SK-N-SH (cell line): ENCODE measurements at regions not wholly inside any gene's neighbourhood (a gene's known extent, or its start where the extent isn't known, plus 50 kb on each side); places are given as distances from the start of the nearest gene placed in this dataset.

Experiments
- CTCF ChIA-PET: fragments of 300-600, 350-600 bp; formaldehyde crosslinking; extraction: SDS; loops from one replicate; lab custom pipeline; 2021; lab: Yijun Ruan, JAX
- POLR2A ChIA-PET: fragments of 350-600 bp; sonication (Branson Sonifier 250); formaldehyde crosslinking; extraction: SDS; loops from one replicate; lab custom pipeline; 2020; ENCODE audit warnings: antibody characterized with exemption, inconsistent platforms; lab: Yijun Ruan, JAX
- DNase-seq: peaks from one replicate; pipeline ENCODE4 v3.0.0; 2012
- H2AFZ ChIP-seq: fragments of 200-600 bp; sonication (generic); 2 replicates; pipeline ENCODE4 v1.8.1; 2016; ENCODE audit warnings: antibody characterized with exemption, mild to moderate bottlenecking, low read depth
- H3F3A ChIP-seq: fragments of 200-600 bp; sonication (generic); replicated peaks from 2 replicates; pipeline ENCODE3; 2016; ENCODE audit warnings: antibody characterized with exemption, mild to moderate bottlenecking; ENCODE audit not compliant: insufficient read depth
- H3K27ac ChIP-seq, 2 experiments: fragments of 200-500 bp in 1 of 2; fragments of 200-600 bp in 1 of 2; sonication (Bioruptor generic) in 1 of 2; sonication (generic), shearing (Covaris generic) in 1 of 2; 2 replicates each; pipeline versions ENCODE4 v1.5.1 to v1.6.1; 2014 to 2016; ENCODE audit warnings: low read depth in 2 of 2, inconsistent platforms in 1 of 2, low read length in 1 of 2, mild to moderate bottlenecking in 1 of 2, mixed read lengths in 1 of 2
- H3K27me3 ChIP-seq: fragments of 200-600 bp; sonication (generic), shearing (Covaris generic); 2 replicates; pipeline ENCODE4 v1.6.1; 2016; ENCODE audit warnings: mixed run types; ENCODE audit not compliant: insufficient read depth
- H3K36me3 ChIP-seq, 2 experiments: fragments of 200-500 bp in 1 of 2; fragments of 200-600 bp in 1 of 2; sonication (Bioruptor generic) in 1 of 2; sonication (generic) in 1 of 2; replicated peaks in 1 of 2; 2 replicates each; pipeline versions ENCODE3 to v1.5.1; 2014 to 2016; ENCODE audit warnings: low read length in 1 of 2, mild to moderate bottlenecking in 1 of 2; ENCODE audit not compliant: insufficient read depth in 2 of 2, control insufficient read depth in 1 of 2
- H3K4me1 ChIP-seq, 2 experiments: fragments of 200-500 bp in 1 of 2; fragments of 200-600 bp in 1 of 2; sonication (Bioruptor generic) in 1 of 2; sonication (generic), shearing (Covaris generic) in 1 of 2; 2 replicates each; pipeline versions ENCODE4 v1.5.1 to v1.6.1; 2014 to 2016; ENCODE audit warnings: low read depth in 1 of 2, low read length in 1 of 2, mixed run types in 1 of 2; ENCODE audit not compliant: insufficient read depth in 2 of 2, control insufficient read depth in 1 of 2
- H3K4me2 ChIP-seq: fragments of 200-600 bp; sonication (generic), shearing (Covaris generic); 2 replicates; pipeline ENCODE4 v1.6.1; 2017; ENCODE audit warnings: mixed run types
- H3K4me3 ChIP-seq, 2 experiments: fragments of 200-500 bp in 1 of 2; fragments of 200-600 bp in 1 of 2; sonication (Bioruptor generic) in 1 of 2; sonication (generic), shearing (Covaris generic) in 1 of 2; 2 replicates each; pipeline versions ENCODE4 v1.5.1 to v1.8.1; 2014 to 2016; ENCODE audit warnings: low read depth in 2 of 2, inconsistent platforms in 1 of 2, low read length in 1 of 2, mild to moderate bottlenecking in 1 of 2, mixed read lengths in 1 of 2, moderate library complexity in 1 of 2
- H3K79me2 ChIP-seq: fragments of 200-600 bp; sonication (generic); 2 replicates; pipeline ENCODE4 v1.8.1; 2017; ENCODE audit warnings: mild to moderate bottlenecking; ENCODE audit not compliant: insufficient read depth
- H3K9ac ChIP-seq: fragments of 200-600 bp; sonication (generic); 2 replicates; pipeline ENCODE4 v1.6.1; 2017; ENCODE audit warnings: mixed run types
- H3K9me2 ChIP-seq: fragments of 200-600 bp; sonication (generic); 2 replicates; pipeline ENCODE4 v1.6.1; 2017; ENCODE audit warnings: mixed run types
- H3K9me3 ChIP-seq: fragments of 200-600 bp; sonication (generic); 2 replicates; pipeline ENCODE4 v1.6.1; 2017; ENCODE audit warnings: mixed run types, mild to moderate bottlenecking, moderate library complexity
- H4K20me1 ChIP-seq: fragments of 200-600 bp; sonication (generic); 2 replicates; pipeline ENCODE4 v1.6.1; 2017; ENCODE audit warnings: mild to moderate bottlenecking, mixed run types; ENCODE audit not compliant: insufficient read depth
- CHD2 ChIP-seq: fragments of 150-350 bp; IDR thresholded peaks from 2 replicates; pipeline ENCODE4 v1.6.1; 2018; ENCODE audit warnings: low read length; ENCODE audit not compliant: partially characterized antibody
- ELF1 ChIP-seq: IDR thresholded peaks from 2 replicates; pipeline ENCODE4 v1.4.0; 2012
- FOXJ3 ChIP-seq: sonication (generic); formaldehyde crosslinking; IDR thresholded peaks from 2 replicates; pipeline ENCODE4 v1.5.1; 2020; ENCODE audit warnings: mild to moderate bottlenecking, missing genetic modification reagents
- FOXM1 ChIP-seq: IDR thresholded peaks from 2 replicates; pipeline ENCODE4 v1.4.0; 2012; ENCODE audit warnings: low read depth, mild to moderate bottlenecking
- GATA2 ChIP-seq: sonication (generic); formaldehyde crosslinking; IDR thresholded peaks from 2 replicates; pipeline ENCODE4 v1.5.0; 2020; ENCODE audit warnings: mild to moderate bottlenecking, missing genetic modification reagents
- JUND ChIP-seq: IDR thresholded peaks from 2 replicates; pipeline ENCODE4 v1.4.0; 2012
- MEF2A ChIP-seq: IDR thresholded peaks from 2 replicates; pipeline ENCODE4 v1.4.0; 2012; ENCODE audit warnings: low read depth, borderline replicate concordance
- MXI1 ChIP-seq: IDR thresholded peaks from 2 replicates; pipeline ENCODE4 v1.6.1; 2012; ENCODE audit warnings: mild to moderate bottlenecking, low read depth, low read length, improper control_type of control experiment
- NFIC ChIP-seq: IDR thresholded peaks from 2 replicates; pipeline ENCODE4 v1.4.0; 2012; ENCODE audit warnings: borderline replicate concordance
- NRF1 ChIP-seq: IDR thresholded peaks from 2 replicates; pipeline ENCODE4 v1.6.1; 2012; ENCODE audit warnings: low read depth, mild to moderate bottlenecking, low read length
- RAD21 ChIP-seq: IDR thresholded peaks from 2 replicates; pipeline ENCODE4 v1.6.1; 2012; ENCODE audit warnings: mild to moderate bottlenecking, low read length
- RCOR1 ChIP-seq: fragments of 150-350 bp; IDR thresholded peaks from 2 replicates; pipeline ENCODE4 v1.6.1; 2017; ENCODE audit warnings: antibody characterized with exemption, low read length
- RFX5 ChIP-seq: IDR thresholded peaks from 2 replicates; pipeline ENCODE4 v1.6.1; 2012; ENCODE audit warnings: mild to moderate bottlenecking, improper control_type of control experiment, low read length
- SIN3A ChIP-seq: IDR thresholded peaks from 2 replicates; pipeline ENCODE4 v1.6.1; 2012; ENCODE audit warnings: low read depth, mild to moderate bottlenecking, low read length, moderate library complexity, borderline replicate concordance
- SMC3 ChIP-seq: IDR thresholded peaks from 2 replicates; pipeline ENCODE4 v1.6.1; 2012; ENCODE audit warnings: low read depth, low read length, improper control_type of control experiment
- TEAD4 ChIP-seq: IDR thresholded peaks from 2 replicates; pipeline ENCODE4 v1.4.0; 2012; ENCODE audit warnings: mild to moderate bottlenecking, borderline replicate concordance; ENCODE audit not compliant: insufficient read depth
- USF2 ChIP-seq: fragments of 150-350 bp; IDR thresholded peaks from 2 replicates; pipeline ENCODE4 v1.6.1; 2017; ENCODE audit warnings: antibody characterized with exemption, low read length, low read depth, borderline replicate concordance
- YY1 ChIP-seq: IDR thresholded peaks from 2 replicates; pipeline ENCODE4 v1.4.0; 2012; ENCODE audit warnings: low read depth, mild to moderate bottlenecking
- ZBTB33 ChIP-seq: IDR thresholded peaks from 2 replicates; pipeline ENCODE4 v1.4.0; 2012; ENCODE audit warnings: low read depth, borderline replicate concordance
- whole genome bisulfite sequencing: methylation state at CpG from one replicate; pipeline ENCODE4 v1.1.6; 2017; ENCODE audit warnings: low lambda C conversion rate; 5-methylcytosine and 5-hydroxymethylcytosine counted together
- TF ChIP-seq, protein P1 (sequence below): IDR thresholded peaks from 2 replicates; pipeline ENCODE4 v1.4.0; 2012; ENCODE audit warnings: low read depth

DNA sequence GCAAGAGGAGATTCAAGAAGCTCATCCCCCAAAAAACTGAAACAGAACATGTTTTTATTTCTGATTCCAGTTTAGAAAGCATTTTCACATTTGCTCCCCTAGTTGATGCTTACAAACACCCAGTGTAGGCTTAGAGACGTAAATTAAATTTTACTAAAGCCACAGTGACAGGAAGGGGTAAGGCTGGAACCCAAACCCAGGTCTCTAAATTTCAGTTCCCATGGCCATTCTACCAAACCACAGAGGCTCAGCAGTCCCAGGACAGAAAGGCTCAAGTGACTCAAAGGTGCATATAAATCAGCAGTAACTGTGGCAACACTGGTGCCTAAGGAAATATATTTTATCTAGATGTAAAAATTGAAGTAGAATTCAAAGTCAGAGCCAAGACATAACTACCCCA, 128.7 kb downstream of the CEP120 start:
- Histone ChIP-seq H3K4me2 (no peak overlapping the region), H3K4me3 (no peak overlapping the region), H3K27ac (no peak overlapping the region), H2AFZ (no peak overlapping the region), H3K9me3 (no peaks in the 10 kb centered on the region), H3F3A (no peaks in the 10 kb centered on the region), H3K4me1 (no peaks in the 10 kb centered on the region), H4K20me1 (no peaks in the 10 kb centered on the region), H3K79me2 (no peaks in the 10 kb centered on the region), H3K36me3 (no peaks in the 10 kb centered on the region), H3K9ac (no peak overlapping the region), H3K27me3 (no peaks in the 10 kb centered on the region), H3K9me2 (no peaks in the 10 kb centered on the region)
- no peak for DNase-seq
- 56% methylated on average over 1 of the region's 1 CpG for WGBS
- POLR2A ChIA-PET: no interaction called here
- CTCF ChIA-PET: no interaction called here
- no peak for TF ChIP-seq USF2
- no peak for TF ChIP-seq FOXM1
- TF ChIP-seq TEAD4: no peak
- TF ChIP-seq ELF1: no peak
- TF ChIP-seq JUND: no peak
- TF ChIP-seq MEF2A: no peak
- no peak for TF ChIP-seq NFIC
- TF ChIP-seq YY1: no peak
- no peak for TF ChIP-seq GATA2 (CRISPR knock-in tag)
- TF ChIP-seq RAD21: no peak
- no peak for TF ChIP-seq CHD2
- TF ChIP-seq ZBTB33: no peak
- no peak for TF ChIP-seq NRF1
- no peak for TF ChIP-seq RFX5

DNA sequence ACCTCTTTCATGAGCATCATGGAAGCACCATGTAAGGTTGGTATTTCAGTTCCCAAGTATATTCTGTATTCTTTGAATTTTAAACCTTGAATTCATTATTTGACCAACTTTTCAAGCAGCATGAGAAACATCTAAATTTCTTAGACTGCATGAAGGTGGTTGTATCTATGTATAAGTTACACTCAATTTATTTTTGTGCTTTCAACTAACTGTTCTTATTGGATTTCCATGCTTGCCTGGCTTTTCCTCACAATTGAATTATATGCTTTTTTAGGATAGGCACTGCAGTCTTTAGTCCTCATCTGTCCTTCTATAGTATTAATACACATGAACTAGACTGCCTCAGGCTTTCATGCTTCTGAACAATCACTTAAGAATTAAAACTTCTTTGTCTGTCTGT, 134.0 kb downstream of the CEP120 start:
- Histone ChIP-seq H3K9me3 (no peaks in the 10 kb centered on the region), H3K9ac (no peak overlapping the region)
- TF ChIP-seq JUND (no peak), SIN3A (no peak), MXI1 (no peak), RCOR1 (no peak), SMC3 (no peak), YY1 (no peak), FOXJ3 (CRISPR knock-in tag) (no peak), ZBTB33 (no peak), NFIC (no peak), NRF1 (no peak)
- TF ChIP-seq, protein P1, sequence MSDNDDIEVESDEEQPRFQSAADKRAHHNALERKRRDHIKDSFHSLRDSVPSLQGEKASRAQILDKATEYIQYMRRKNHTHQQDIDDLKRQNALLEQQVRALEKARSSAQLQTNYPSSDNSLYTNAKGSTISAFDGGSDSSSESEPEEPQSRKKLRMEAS: no peak

More for the DNA sequence above, 134.0 kb downstream of the CEP120 start:
- Histone ChIP-seq H3K9me2 (no peaks in the 10 kb centered on the region), H3K27ac (no peak overlapping the region), H3K4me1 (peaks cover 0 to 6% of the 10 kb centered on the region in 2 experiments; a peak in 2 of 4 replicates), H3K27me3 (no peaks in the 10 kb centered on the region), H2AFZ (no peak overlapping the region), H3K36me3 (no peaks in the 10 kb centered on the region), H4K20me1 (no peaks in the 10 kb centered on the region), H3F3A (no peaks in the 10 kb centered on the region), H3K4me2 (no peak overlapping the region), H3K4me3 (no peak overlapping the region), H3K79me2 (no peaks in the 10 kb centered on the region)
- no peak for DNase-seq
- POLR2A ChIA-PET: no interaction called here
- CTCF ChIA-PET: no interaction called here
